Endothelial cell of umbilical vein (primary cell): ENCODE measurements at regions not wholly inside any gene's neighbourhood (a gene's known extent, or its start where the extent isn't known, plus 50 kb on each side); places are given as distances from the start of the nearest gene placed in this dataset.

Experiments used
- BruUV-seq: library from RNA; stranded (reverse); fragments of 400-500 nt; replicated peaks from 2 replicates; lab custom pipeline; 2021; lab: Mats Ljungman, UMichigan
- CTCF ChIA-PET: fragments of 300-600, 350-600 bp; sonication (Branson Sonifier 250); formaldehyde crosslinking; loops from one replicate; lab custom pipeline; 2021; ENCODE audit warnings: antibody characterized with exemption, inconsistent platforms; lab: Charles Lee
- POLR2A ChIA-PET: fragments of 300-600, 350-600 bp; sonication (Branson Sonifier 250); formaldehyde crosslinking; loops from one replicate; lab custom pipeline; 2021; ENCODE audit warnings: antibody characterized with exemption, inconsistent platforms; lab: Charles Lee
- DNase-seq: peaks from one replicate; pipeline ENCODE4 v3.0.0-alpha.2; 2011; ENCODE audit warnings: low read depth, low spot score
- FAIRE-seq: peaks from 2 replicates; lab custom pipeline; 2011; peaks lifted over from hg19 to GRCh38; lab: Jason Lieb, UNC
- H2AFZ ChIP-seq: 2 replicates; pipeline ENCODE4 v1.6.0; 2012; ENCODE audit warnings: low read depth, low read length, control low read depth, inconsistent platforms
- H3K27ac ChIP-seq: 2 replicates; pipeline ENCODE4 v1.5.1; 2011; ENCODE audit warnings: low read depth, mild to moderate bottlenecking, control low read depth, low read length, moderate library complexity; ENCODE audit not compliant: insufficient read depth
- H3K27me3 ChIP-seq, 2 experiments: 2 replicates each; pipeline versions ENCODE4 v1.6.0 to v1.6.1; 2011; ENCODE audit warnings: low read length in 2 of 2, mixed read lengths in 1 of 2; ENCODE audit not compliant: control insufficient read depth in 2 of 2, insufficient read depth in 2 of 2
- H3K36me3 ChIP-seq, 2 experiments: 2 replicates in 1 of 2; 3 replicates in 1 of 2; pipeline ENCODE4 v1.5.1; 2011; ENCODE audit warnings: low read length in 2 of 2, mild to moderate bottlenecking in 1 of 2, moderate library complexity in 1 of 2; ENCODE audit not compliant: control insufficient read depth in 2 of 2, insufficient read depth in 2 of 2; ENCODE audit errors: extremely low read depth in 1 of 2
- H3K4me1 ChIP-seq: 3 replicates; pipeline ENCODE4 v1.5.1; 2011; ENCODE audit warnings: mild to moderate bottlenecking, low read length; ENCODE audit not compliant: control insufficient read depth, insufficient read depth; ENCODE audit errors: extremely low read depth
- H3K4me2 ChIP-seq: 2 replicates; pipeline ENCODE4 v1.6.1; 2011; ENCODE audit warnings: low read length, control low read depth, mixed read lengths; ENCODE audit not compliant: insufficient read depth
- H3K4me3 ChIP-seq, 3 experiments: fragments of 200-600 bp in 1 of 3; sonication (generic), shearing (Covaris generic) in 1 of 3; replicated peaks in 1 of 3; 2 replicates each; pipeline ENCODE4 v1.5.1; 2011 to 2016; ENCODE audit warnings: control low read depth in 3 of 3, low read length in 3 of 3, mild to moderate bottlenecking in 2 of 3, inconsistent platforms in 1 of 3, low read depth in 1 of 3, moderate library complexity in 1 of 3; ENCODE audit not compliant: insufficient read depth in 1 of 3
- H3K79me2 ChIP-seq: 2 replicates; pipeline ENCODE4 v1.6.0; 2012; ENCODE audit warnings: low read length, inconsistent platforms; ENCODE audit not compliant: control insufficient read depth, insufficient read depth
- H3K9ac ChIP-seq: replicated peaks from 2 replicates; pipeline ENCODE3; 2011; ENCODE audit warnings: low read length, control low read depth; ENCODE audit not compliant: insufficient read depth; ENCODE audit errors: extremely low read depth
- H3K9me1 ChIP-seq: replicated peaks from 3 replicates; pipeline ENCODE4 v1.6.0; 2011; ENCODE audit warnings: mild to moderate bottlenecking, low read length; ENCODE audit not compliant: control insufficient read depth, insufficient read depth; ENCODE audit errors: extremely low read depth
- H3K9me3 ChIP-seq: replicated peaks from 2 replicates; pipeline ENCODE4 v1.5.1; 2012; ENCODE audit warnings: low read length, inconsistent platforms; ENCODE audit not compliant: control insufficient read depth, insufficient read depth
- H4K20me1 ChIP-seq: replicated peaks from 2 replicates; pipeline ENCODE3; 2011; ENCODE audit warnings: mild to moderate bottlenecking, low read length; ENCODE audit not compliant: control insufficient read depth, insufficient read depth; ENCODE audit errors: extremely low read depth
- EZH2 ChIP-seq: IDR thresholded peaks from 2 replicates; pipeline ENCODE4 v1.6.1; 2012; ENCODE audit warnings: borderline replicate concordance, low read depth, mild to moderate bottlenecking, moderate library complexity, low read length, inconsistent platforms; ENCODE audit not compliant: severe bottlenecking
- FOS ChIP-seq: IDR thresholded peaks from 2 replicates; pipeline ENCODE4 v1.6.1; 2011; ENCODE audit warnings: mild to moderate bottlenecking, low read length, moderate library complexity, borderline replicate concordance; ENCODE audit not compliant: insufficient read depth
- GATA2 ChIP-seq: IDR thresholded peaks from 2 replicates; pipeline ENCODE4 v1.7.0; 2011; ENCODE audit warnings: low read depth, mild to moderate bottlenecking, moderate library complexity, mixed read lengths, low read length; ENCODE audit not compliant: insufficient read length, insufficient read depth
- JUN ChIP-seq: IDR thresholded peaks from 2 replicates; pipeline ENCODE4 v1.6.1; 2011; ENCODE audit warnings: borderline replicate concordance, low read depth; ENCODE audit not compliant: insufficient read length, insufficient read depth
- MYC ChIP-seq: IDR thresholded peaks from one replicate; pipeline ENCODE4 v1.6.1; 2011; ENCODE audit warnings: mild to moderate bottlenecking, low read depth, low read length
- POLR2A ChIP-seq: IDR thresholded peaks from 2 replicates; pipeline ENCODE4 v1.6.1; 2012; ENCODE audit warnings: low read depth, mild to moderate bottlenecking, control low read depth, low read length
- POLR2AphosphoS5 ChIP-seq: IDR thresholded peaks from 2 replicates; pipeline ENCODE4 v1.6.1; 2012; ENCODE audit warnings: low read depth, mild to moderate bottlenecking, control low read depth, low read length, moderate library complexity; ENCODE audit not compliant: insufficient read depth
- dilution Hi-C: fragments of 300-500 bp; cut with MboI; formaldehyde crosslinking; loops from one replicate; pipeline ENCODE4 v1.15.0; 2019; ENCODE audit warnings: low sequenced_read_pairs; ENCODE audit not compliant: extremely low pct_ligation_motif_present
- intact Hi-C: fragments of 100-400 bp; cut with micrococcal nuclease; formaldehyde crosslinking; loops from one replicate; pipeline ENCODE4 v1.10.0; 2022
- TF ChIP-seq, protein P1 (sequence below), 2 donors: IDR thresholded peaks; 1 replicate in 1 of 2; 2 replicates in 1 of 2; pipeline ENCODE4 v1.5.1; 2011; ENCODE audit warnings: low read length in 2 of 2, mild to moderate bottlenecking in 2 of 2, moderate library complexity in 2 of 2, control low read depth in 1 of 2, inconsistent platforms in 1 of 2, low read depth in 1 of 2; ENCODE audit not compliant: insufficient read depth in 1 of 2; ENCODE audit errors: extremely low read depth in 1 of 2
- TF ChIP-seq, protein P2 (sequence below): IDR thresholded peaks from 2 replicates; pipeline ENCODE4 v1.6.1; 2011; ENCODE audit not compliant: insufficient read depth, insufficient read length

DNA sequence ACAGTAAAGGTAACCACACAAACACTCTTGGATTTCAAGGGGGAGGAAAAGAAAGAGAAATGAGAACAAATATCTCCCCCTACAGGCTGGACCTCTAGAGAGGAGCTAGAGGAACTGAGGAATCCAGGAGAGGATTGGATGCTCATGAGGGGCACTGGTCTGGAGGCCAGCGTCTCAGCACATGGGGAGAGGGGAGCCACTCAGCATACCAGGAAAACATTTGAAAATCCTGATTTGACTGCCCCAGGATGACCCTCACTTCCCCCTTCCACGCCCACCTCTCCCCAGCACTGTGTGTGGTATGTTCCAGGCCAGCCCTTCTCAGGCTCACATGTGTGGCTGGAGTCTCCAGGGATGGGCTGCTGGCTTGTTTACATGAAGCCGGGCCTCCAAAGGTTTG is 396.8 kb upstream of the ID2 start:
- ChIA-PET CTCF (no interaction called here), POLR2A (no interaction called here)
- H4K20me1 ChIP-seq, result no peaks in the 10 kb centered on the region
- H3K79me2 ChIP-seq, result no peaks in the 10 kb centered on the region
- H3K4me1 ChIP-seq, result no peaks in the 10 kb centered on the region
- no peak overlapping the region for H3K4me3 ChIP-seq
- dilution Hi-C loops (no loop called here), intact Hi-C loops (no loop called here)
- H3K36me3 ChIP-seq, result no peaks in the 10 kb centered on the region
- TF ChIP-seq POLR2AphosphoS5, result no peak
- TF ChIP-seq GATA2, result no peak
- TF ChIP-seq MYC, result no peak
- no peak for TF ChIP-seq POLR2A
- no peak for TF ChIP-seq EZH2
- TF ChIP-seq JUN, result no peak
- TF ChIP-seq FOS, result no peak
- TF ChIP-seq, protein P1, sequence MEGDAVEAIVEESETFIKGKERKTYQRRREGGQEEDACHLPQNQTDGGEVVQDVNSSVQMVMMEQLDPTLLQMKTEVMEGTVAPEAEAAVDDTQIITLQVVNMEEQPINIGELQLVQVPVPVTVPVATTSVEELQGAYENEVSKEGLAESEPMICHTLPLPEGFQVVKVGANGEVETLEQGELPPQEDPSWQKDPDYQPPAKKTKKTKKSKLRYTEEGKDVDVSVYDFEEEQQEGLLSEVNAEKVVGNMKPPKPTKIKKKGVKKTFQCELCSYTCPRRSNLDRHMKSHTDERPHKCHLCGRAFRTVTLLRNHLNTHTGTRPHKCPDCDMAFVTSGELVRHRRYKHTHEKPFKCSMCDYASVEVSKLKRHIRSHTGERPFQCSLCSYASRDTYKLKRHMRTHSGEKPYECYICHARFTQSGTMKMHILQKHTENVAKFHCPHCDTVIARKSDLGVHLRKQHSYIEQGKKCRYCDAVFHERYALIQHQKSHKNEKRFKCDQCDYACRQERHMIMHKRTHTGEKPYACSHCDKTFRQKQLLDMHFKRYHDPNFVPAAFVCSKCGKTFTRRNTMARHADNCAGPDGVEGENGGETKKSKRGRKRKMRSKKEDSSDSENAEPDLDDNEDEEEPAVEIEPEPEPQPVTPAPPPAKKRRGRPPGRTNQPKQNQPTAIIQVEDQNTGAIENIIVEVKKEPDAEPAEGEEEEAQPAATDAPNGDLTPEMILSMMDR (IDR thresholded peaks at IDR 0.05; ENCODE audit: extremely low read depth in 1 of 2, insufficient read depth in 1 of 2, low read depth in 1 of 2, low read length in 2 of 2), result no peak
- TF ChIP-seq, protein P2, sequence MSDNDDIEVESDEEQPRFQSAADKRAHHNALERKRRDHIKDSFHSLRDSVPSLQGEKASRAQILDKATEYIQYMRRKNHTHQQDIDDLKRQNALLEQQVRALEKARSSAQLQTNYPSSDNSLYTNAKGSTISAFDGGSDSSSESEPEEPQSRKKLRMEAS, result no peak
- H2AFZ ChIP-seq, result no peak overlapping the region
- no peak for FAIRE-seq
- H3K4me2 ChIP-seq, result no peak overlapping the region
- H3K9me1 ChIP-seq, result no peaks in the 10 kb centered on the region
- H3K27me3 ChIP-seq, result no peaks in the 10 kb centered on the region
- no peak overlapping the region for H3K27ac ChIP-seq
- peaks cover 2% of the 10 kb centered on the region for H3K9me3 ChIP-seq
- no peak overlapping the region for H3K9ac ChIP-seq
- DNase-seq, result no peak
- BruUV-seq, result no TSS peak
